Esophagus squamous epithelium (tissue), 4 donors: ENCODE measurements at regions not wholly inside any gene's neighbourhood (a gene's known extent, or its start where the extent isn't known, plus 50 kb on each side); places are given as distances from the start of the nearest gene placed in this dataset.

Experiments used
- POLR2A ChIP-seq, 4 donors: fragments of 450-650 bp; IDR thresholded peaks; one replicate each; pipeline ENCODE4 v1.6.1; 2017; ENCODE audit warnings: antibody characterized with exemption in 4 of 4, mild to moderate bottlenecking in 4 of 4, moderate library complexity in 3 of 4
- TF ChIP-seq, protein P1 (sequence below), 6 experiments: fragments of 450-650 bp in 4 of 6; fragments of 200-600 bp in 2 of 6; sonication (generic) in 2 of 6; IDR thresholded peaks; one replicate each; pipeline ENCODE4 v1.5.1; 2016 to 2019; ENCODE audit warnings: antibody characterized with exemption in 6 of 6, mild to moderate bottlenecking in 4 of 6, moderate library complexity in 4 of 6

DNA sequence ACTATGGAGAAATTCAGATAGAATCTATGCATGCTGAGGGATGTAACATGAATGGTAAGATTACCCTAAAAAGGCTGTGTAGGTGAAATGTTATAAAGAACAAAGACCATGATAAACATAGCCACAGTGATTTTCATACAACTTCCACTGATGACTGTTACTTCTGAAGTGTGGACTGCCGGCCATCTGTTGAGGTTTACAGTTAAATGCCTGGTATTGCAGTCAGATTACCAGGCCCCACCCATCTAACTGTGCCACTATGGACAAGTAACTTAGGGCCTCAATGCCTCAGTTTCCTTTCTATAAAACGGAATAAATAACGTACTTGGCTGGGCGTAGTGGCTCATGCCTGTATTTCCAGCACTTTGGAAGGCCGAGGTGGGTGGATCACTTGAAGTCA lies 395.6 kb downstream of the KLF12 start:
- no peak for TF ChIP-seq POLR2A (IDR thresholded peaks at IDR 0.05)
- TF ChIP-seq, protein P1, sequence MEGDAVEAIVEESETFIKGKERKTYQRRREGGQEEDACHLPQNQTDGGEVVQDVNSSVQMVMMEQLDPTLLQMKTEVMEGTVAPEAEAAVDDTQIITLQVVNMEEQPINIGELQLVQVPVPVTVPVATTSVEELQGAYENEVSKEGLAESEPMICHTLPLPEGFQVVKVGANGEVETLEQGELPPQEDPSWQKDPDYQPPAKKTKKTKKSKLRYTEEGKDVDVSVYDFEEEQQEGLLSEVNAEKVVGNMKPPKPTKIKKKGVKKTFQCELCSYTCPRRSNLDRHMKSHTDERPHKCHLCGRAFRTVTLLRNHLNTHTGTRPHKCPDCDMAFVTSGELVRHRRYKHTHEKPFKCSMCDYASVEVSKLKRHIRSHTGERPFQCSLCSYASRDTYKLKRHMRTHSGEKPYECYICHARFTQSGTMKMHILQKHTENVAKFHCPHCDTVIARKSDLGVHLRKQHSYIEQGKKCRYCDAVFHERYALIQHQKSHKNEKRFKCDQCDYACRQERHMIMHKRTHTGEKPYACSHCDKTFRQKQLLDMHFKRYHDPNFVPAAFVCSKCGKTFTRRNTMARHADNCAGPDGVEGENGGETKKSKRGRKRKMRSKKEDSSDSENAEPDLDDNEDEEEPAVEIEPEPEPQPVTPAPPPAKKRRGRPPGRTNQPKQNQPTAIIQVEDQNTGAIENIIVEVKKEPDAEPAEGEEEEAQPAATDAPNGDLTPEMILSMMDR (IDR thresholded peaks at IDR 0.05) = no peak
